GM10266 (cell line): ENCODE measurements at regions not wholly inside any gene's neighbourhood (a gene's known extent, or its start where the extent isn't known, plus 50 kb on each side); places are given as distances from the start of the nearest gene placed in this dataset.

Source experiments
- DNase-seq: peaks from one replicate; pipeline ENCODE4 v3.0.0; 2012; ENCODE audit errors: extremely low spot score
- CTCF ChIP-seq: IDR thresholded peaks from 2 replicates; pipeline ENCODE4 v1.5.1; 2012; ENCODE audit warnings: mild to moderate bottlenecking, low read depth; ENCODE audit not compliant: control insufficient read depth, insufficient read depth; ENCODE audit errors: missing control alignments

- no peak for DNase-seq
- TF ChIP-seq CTCF = no peak
Observed at GRCh38 chr22:47847131-47847890, 1084.9 kb downstream of the TBC1D22A start.

- no peak for DNase-seq
- no peak for TF ChIP-seq CTCF
Observed at GRCh38 chr22:47846206-47846605, 1083.8 kb downstream of the TBC1D22A start.

- DNase-seq = no peak
- TF ChIP-seq CTCF = peak; percentile 9
Observed at GRCh38 chr22:47842119-47842518, 1079.7 kb downstream of the TBC1D22A start.

GRCh38 chr22:47841156-47841555 lies 1078.7 kb downstream of the TBC1D22A start:
- no peak for DNase-seq
- TF ChIP-seq CTCF = no peak

GRCh38 chr22:47839595-47840227 lies 1077.3 kb downstream of the TBC1D22A start:
- no peak for TF ChIP-seq CTCF
- no peak for DNase-seq

- no peak for DNase-seq
- TF ChIP-seq CTCF = peak; percentile 29
Observed at GRCh38 chr22:47837703-47838102, 1075.3 kb downstream of the TBC1D22A start.

- TF ChIP-seq CTCF = no peak
Observed at GRCh38 chr22:47836957-47837356, 1074.5 kb downstream of the TBC1D22A start.

More at GRCh38 chr22:47836957-47837356, 1074.5 kb downstream of the TBC1D22A start:
- DNase-seq = no peak
